ENCODE measurements at regions not wholly inside any gene's neighbourhood (a gene's known extent, or its start where the extent isn't known, plus 50 kb on each side); places are given as distances from the start of the nearest gene placed in this dataset.
A peak's percentile ranks its signal among the peaks of the same experiment; 100 is the strongest.

DNA sequence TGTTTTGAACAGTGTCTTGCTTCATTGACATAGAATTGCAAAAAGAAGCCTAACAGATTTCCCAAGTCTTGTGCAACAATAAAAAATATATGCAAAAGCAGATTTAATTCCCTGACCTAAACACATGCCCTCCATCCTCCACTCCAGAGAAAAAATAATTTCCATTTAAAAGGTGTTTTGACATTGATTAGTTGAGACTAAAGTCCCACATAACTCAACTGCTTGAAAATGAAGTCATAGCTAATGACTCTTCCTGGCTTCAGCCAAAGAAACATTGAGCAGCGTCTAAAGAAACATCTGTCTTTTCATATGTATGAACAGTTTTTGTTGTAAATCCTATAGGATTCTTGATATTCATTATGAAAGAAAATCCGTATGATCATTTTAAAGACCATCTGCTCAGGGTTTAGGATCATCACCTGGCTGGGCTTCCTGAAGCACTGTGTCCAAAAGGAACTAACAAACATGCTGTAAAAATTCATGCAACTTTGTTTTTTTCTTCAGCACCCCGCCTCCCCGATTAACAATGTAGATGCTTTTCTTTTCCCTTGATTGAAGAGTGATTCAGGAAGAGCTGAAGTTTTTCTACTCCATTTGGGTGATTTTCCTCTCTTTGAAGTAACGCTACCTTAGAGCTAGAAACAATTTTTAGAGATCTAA, 273.4 kb downstream of the HS3ST1 start:
- 72% methylated on average over 5 of the region's 5 CpGs for WGBS
- H3K4me3 ChIP-seq (ENCODE audit: low read length in 2 of 2), result no peak overlapping the region

DNA sequence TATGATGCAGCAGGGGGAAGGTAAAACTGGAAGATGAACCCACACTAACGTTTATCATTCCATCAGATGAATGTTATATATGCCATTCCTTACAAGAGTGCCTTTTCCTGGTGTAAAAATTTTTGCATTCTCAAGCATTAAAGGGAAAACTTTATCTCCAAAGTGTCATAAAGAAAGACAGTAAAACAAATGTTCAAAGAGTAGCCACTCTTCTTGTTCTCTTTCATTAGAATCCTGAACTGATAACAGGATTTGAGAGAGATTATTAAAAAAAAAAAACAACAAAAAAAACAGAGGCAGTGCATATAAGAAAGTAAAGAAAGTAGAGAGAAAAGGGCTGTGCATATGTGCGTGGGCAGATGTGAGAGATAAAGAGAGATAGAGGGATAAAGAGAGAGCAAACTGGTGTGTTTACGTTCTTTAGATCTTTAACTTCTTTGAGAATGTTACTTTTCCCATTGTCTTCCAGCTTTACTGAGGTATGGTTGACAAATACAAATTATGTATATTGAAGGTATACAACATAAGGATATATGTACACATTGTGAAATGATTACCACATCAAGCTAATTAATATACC, 275.4 kb downstream of the HS3ST1 start:
- H3K4me1 ChIP-seq (ENCODE audit: control insufficient read depth in 2 of 2, insufficient read depth in 2 of 2, low read length in 2 of 2), result peaks cover 31 to 43% of the 10 kb centered on the region in 2 donors
- H3K27ac ChIP-seq (ENCODE audit: low read depth in 1 of 2, low read length in 1 of 2), result peak overlapping the region in 1 of 2 donors; percentile 66
- WGBS, result 21% methylated on average over 3 of the region's 3 CpGs
- H3K9me3 ChIP-seq (ENCODE audit: control insufficient read depth in 2 of 2, insufficient read depth in 1 of 2, low read length in 1 of 2), result no peaks in the 10 kb centered on the region
- no peaks in the 10 kb centered on the region for H3K27me3 ChIP-seq (ENCODE audit: control insufficient read depth in 2 of 2, insufficient read depth in 1 of 2, low read length in 1 of 2)
- no peaks in the 10 kb centered on the region for H3K36me3 ChIP-seq (ENCODE audit: control insufficient read depth in 2 of 2, insufficient read depth in 2 of 2, low read length in 1 of 2)
- no peak overlapping the region for H3K4me3 ChIP-seq (ENCODE audit: low read length in 2 of 2)
- DNase-seq (ENCODE audit: low read depth in 6 of 9, low spot score in 9 of 9), result peak in 2 of 9 donors; percentile 38 to 60

More for the DNA sequence above, 273.4 kb downstream of the HS3ST1 start:
- Histone ChIP-seq H3K27me3 (ENCODE audit: control insufficient read depth in 2 of 2, insufficient read depth in 1 of 2, low read length in 1 of 2) (no peaks in the 10 kb centered on the region), H3K27ac (ENCODE audit: low read depth in 1 of 2, low read length in 1 of 2) (peak overlapping the region in 1 of 2 donors; percentile 27), H3K9me3 (ENCODE audit: control insufficient read depth in 2 of 2, insufficient read depth in 1 of 2, low read length in 1 of 2) (no peaks in the 10 kb centered on the region), H3K4me1 (ENCODE audit: control insufficient read depth in 2 of 2, insufficient read depth in 2 of 2, low read length in 2 of 2) (peaks cover 31 to 40% of the 10 kb centered on the region in 2 donors), H3K36me3 (ENCODE audit: control insufficient read depth in 2 of 2, insufficient read depth in 2 of 2, low read length in 1 of 2) (no peaks in the 10 kb centered on the region)
- DNase-seq (ENCODE audit: low read depth in 6 of 9, low spot score in 9 of 9), result peak in 1 of 9 donors; percentile 27

DNA sequence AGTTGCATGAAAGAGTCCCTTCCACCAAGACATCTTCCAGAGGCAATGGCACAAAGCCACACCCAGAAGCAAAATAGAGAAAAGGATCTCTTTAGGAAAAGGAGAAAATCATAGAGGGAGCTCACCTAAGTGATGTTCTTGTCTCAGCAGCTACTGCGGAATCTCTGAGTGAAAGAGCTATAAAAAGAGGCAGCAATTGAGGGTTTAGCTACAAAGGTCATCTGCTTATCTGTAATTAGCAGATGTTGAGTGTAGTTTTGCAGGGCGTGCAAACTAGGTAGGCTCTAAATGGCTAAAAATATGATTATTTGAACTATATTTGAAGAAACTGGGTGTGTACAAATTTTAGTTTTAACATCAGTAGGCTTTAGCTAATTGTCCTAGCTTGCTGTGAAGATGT, 276.0 kb downstream of the HS3ST1 start:
- Histone ChIP-seq H3K27ac (ENCODE audit: low read depth in 1 of 2, low read length in 1 of 2) (peak overlapping the region in 1 of 2 donors; percentile 66), H3K4me1 (ENCODE audit: control insufficient read depth in 2 of 2, insufficient read depth in 2 of 2, low read length in 2 of 2) (peaks cover 31 to 43% of the 10 kb centered on the region in 2 donors), H3K9me3 (ENCODE audit: control insufficient read depth in 2 of 2, insufficient read depth in 1 of 2, low read length in 1 of 2) (no peaks in the 10 kb centered on the region), H3K36me3 (ENCODE audit: control insufficient read depth in 2 of 2, insufficient read depth in 2 of 2, low read length in 1 of 2) (no peaks in the 10 kb centered on the region), H3K27me3 (ENCODE audit: control insufficient read depth in 2 of 2, insufficient read depth in 1 of 2, low read length in 1 of 2) (no peaks in the 10 kb centered on the region), H3K4me3 (ENCODE audit: low read length in 2 of 2) (no peak overlapping the region)
- 93% methylated on average over 2 of the region's 2 CpGs for WGBS
- peak in 1 of 9 donors; percentile 17 for DNase-seq (ENCODE audit: low read depth in 6 of 9, low spot score in 9 of 9)

DNA sequence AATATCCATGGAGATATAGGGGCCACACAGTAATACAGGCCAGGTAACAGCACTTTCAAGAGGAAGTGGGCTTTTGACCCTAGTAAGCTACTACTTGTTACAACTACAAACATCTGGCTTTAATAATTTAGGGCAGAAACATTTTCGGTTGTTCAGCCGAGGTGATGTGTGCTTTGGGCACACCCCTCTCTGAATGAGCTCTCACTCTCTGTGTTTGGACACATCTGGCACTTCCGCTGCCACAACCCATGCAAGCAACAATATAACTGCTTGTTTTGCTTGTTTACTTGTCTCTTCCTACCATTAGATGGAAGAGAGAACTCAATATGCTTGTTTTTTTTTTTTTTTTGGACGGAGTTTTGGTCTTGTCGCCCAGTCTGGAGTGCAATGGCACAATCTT, 277.2 kb downstream of the HS3ST1 start:
- WGBS, result 95% methylated on average over 5 of the region's 5 CpGs
- DNase-seq (ENCODE audit: low read depth in 6 of 9, low spot score in 9 of 9), result peak in 1 of 9 donors; percentile 15
- Histone ChIP-seq H3K9me3 (ENCODE audit: control insufficient read depth in 2 of 2, insufficient read depth in 1 of 2, low read length in 1 of 2) (no peaks in the 10 kb centered on the region), H3K27ac (ENCODE audit: low read depth in 1 of 2, low read length in 1 of 2) (peak overlapping the region in 1 of 2 donors; percentile 55), H3K4me3 (ENCODE audit: low read length in 2 of 2) (no peak overlapping the region), H3K4me1 (ENCODE audit: control insufficient read depth in 2 of 2, insufficient read depth in 2 of 2, low read length in 2 of 2) (peaks cover 28 to 43% of the 10 kb centered on the region in 2 donors), H3K36me3 (ENCODE audit: control insufficient read depth in 2 of 2, insufficient read depth in 2 of 2, low read length in 1 of 2) (no peaks in the 10 kb centered on the region), H3K27me3 (ENCODE audit: control insufficient read depth in 2 of 2, insufficient read depth in 1 of 2, low read length in 1 of 2) (no peaks in the 10 kb centered on the region)

DNA sequence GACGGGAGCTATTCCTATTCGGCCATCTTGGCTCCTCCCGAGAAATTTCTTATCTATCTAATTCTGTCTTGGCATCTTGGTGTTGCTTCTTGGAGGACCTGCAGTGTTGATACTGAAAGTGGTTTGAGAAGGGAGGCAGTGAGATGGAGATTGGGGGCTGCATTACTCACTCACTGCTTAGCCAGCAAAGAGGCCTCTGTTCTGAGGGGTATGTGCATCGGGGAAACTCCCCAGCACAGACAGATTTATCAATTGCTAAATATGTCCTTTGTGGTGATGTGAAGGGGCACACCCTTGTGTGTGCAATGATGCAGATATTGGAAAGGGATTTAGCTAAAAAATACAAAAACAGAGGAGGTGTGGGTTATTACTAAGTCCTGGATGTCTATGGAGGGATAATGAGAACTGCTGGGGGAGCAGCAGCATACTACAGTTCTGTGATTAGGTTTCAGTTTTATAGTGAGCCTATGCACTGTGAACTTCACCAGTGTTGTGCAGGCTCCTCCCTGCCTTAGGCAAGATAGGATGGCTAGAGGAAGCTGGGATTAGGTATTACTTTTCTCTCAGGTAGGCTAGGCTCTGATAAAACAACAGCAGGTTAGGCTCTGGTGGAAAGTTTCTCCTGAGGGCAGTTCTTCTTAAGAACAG, 279.0 kb downstream of the HS3ST1 start:
- WGBS, result 98% methylated on average over 4 of the region's 4 CpGs
- Histone ChIP-seq H3K27ac (ENCODE audit: low read depth in 1 of 2, low read length in 1 of 2) (peak overlapping the region in 1 of 2 donors; percentile 51), H3K36me3 (ENCODE audit: control insufficient read depth in 2 of 2, insufficient read depth in 2 of 2, low read length in 1 of 2) (no peaks in the 10 kb centered on the region), H3K4me1 (ENCODE audit: control insufficient read depth in 2 of 2, insufficient read depth in 2 of 2, low read length in 2 of 2) (peaks cover 19 to 26% of the 10 kb centered on the region in 2 donors), H3K9me3 (ENCODE audit: control insufficient read depth in 2 of 2, insufficient read depth in 1 of 2, low read length in 1 of 2) (no peaks in the 10 kb centered on the region), H3K27me3 (ENCODE audit: control insufficient read depth in 2 of 2, insufficient read depth in 1 of 2, low read length in 1 of 2) (no peaks in the 10 kb centered on the region), H3K4me3 (ENCODE audit: low read length in 2 of 2) (no peak overlapping the region)
- no peak for DNase-seq (ENCODE audit: low read depth in 6 of 9, low spot score in 9 of 9)

DNA sequence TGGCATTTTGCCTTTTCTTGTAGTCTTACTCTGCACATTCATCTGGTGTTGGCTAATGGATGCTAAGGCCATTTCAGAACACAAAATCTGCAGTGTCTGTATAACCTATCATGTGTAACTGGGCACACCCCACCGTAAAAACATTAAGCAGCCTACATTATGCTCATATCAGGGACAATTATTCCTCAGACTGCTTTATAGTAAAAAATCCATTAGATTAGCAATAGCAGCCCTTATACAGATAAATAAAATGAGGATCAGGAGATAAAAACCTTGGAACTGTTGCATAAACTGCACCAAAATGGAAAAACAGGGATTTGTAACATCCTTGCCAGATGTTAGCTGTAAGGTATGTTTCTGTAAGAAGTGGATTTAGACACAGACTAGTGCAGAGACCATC, 288.8 kb downstream of the HS3ST1 start:
- Histone ChIP-seq H3K9me3 (ENCODE audit: control insufficient read depth in 2 of 2, insufficient read depth in 1 of 2, low read length in 1 of 2) (no peaks in the 10 kb centered on the region), H3K36me3 (ENCODE audit: control insufficient read depth in 2 of 2, insufficient read depth in 2 of 2, low read length in 1 of 2) (no peaks in the 10 kb centered on the region), H3K4me3 (ENCODE audit: low read length in 2 of 2) (no peak overlapping the region), H3K4me1 (ENCODE audit: control insufficient read depth in 2 of 2, insufficient read depth in 2 of 2, low read length in 2 of 2) (peaks cover 2 to 3% of the 10 kb centered on the region in 2 donors), H3K27ac (ENCODE audit: low read depth in 1 of 2, low read length in 1 of 2) (no peak overlapping the region), H3K27me3 (ENCODE audit: control insufficient read depth in 2 of 2, insufficient read depth in 1 of 2, low read length in 1 of 2) (no peaks in the 10 kb centered on the region)
- DNase-seq (ENCODE audit: low read depth in 6 of 9, low spot score in 9 of 9), result no peak
- WGBS, result 97% methylated on average over 1 of the region's 1 CpG

DNA sequence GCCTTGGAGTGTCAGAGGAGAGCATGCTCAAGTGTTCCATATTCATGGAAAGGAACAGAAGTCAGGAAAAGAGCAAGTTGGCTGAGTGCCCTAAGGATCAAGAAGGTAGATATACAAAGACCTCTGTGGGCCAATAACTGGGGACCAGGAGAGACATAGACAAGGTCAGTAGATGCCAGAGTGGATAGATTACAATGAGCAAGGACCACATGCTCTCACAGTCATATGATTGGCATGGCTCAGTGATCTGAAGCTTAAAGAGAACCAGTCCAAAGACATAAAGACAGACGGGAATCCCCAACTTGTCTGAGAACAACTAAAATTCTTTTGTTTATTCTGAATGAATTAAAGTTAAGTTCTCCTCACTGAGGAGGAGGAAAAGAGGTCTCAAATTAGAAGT, 289.7 kb downstream of the HS3ST1 start:
- Histone ChIP-seq H3K27ac (ENCODE audit: low read depth in 1 of 2, low read length in 1 of 2) (no peak overlapping the region), H3K9me3 (ENCODE audit: control insufficient read depth in 2 of 2, insufficient read depth in 1 of 2, low read length in 1 of 2) (no peaks in the 10 kb centered on the region), H3K36me3 (ENCODE audit: control insufficient read depth in 2 of 2, insufficient read depth in 2 of 2, low read length in 1 of 2) (no peaks in the 10 kb centered on the region), H3K27me3 (ENCODE audit: control insufficient read depth in 2 of 2, insufficient read depth in 1 of 2, low read length in 1 of 2) (no peaks in the 10 kb centered on the region), H3K4me1 (ENCODE audit: control insufficient read depth in 2 of 2, insufficient read depth in 2 of 2, low read length in 2 of 2) (peaks cover 2 to 6% of the 10 kb centered on the region in 2 donors), H3K4me3 (ENCODE audit: low read length in 2 of 2) (no peak overlapping the region)
- 98% methylated on average over 1 of the region's 1 CpG for WGBS
- no peak for DNase-seq (ENCODE audit: low read depth in 6 of 9, low spot score in 9 of 9)

DNA sequence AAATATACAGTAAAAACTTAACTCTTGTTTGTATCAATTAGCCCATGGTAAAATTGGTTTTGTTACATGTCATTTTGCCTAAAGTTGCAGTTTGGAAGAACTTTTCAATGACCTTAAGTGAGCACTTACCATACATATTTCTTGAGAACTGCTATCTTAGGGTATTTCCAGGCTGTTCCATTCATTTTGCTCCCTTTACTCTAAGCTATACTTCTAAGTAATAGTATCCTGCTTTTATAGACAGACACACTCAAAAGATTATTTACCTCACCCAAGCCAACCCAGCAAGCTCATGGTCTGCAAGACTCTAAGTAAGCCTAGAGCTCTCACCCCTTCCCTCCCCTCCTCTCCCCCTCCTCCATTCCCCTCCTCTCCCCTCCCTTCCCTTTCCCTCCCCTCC, 294.0 kb downstream of the HS3ST1 start:
- no peaks in the 10 kb centered on the region for H3K36me3 ChIP-seq (ENCODE audit: control insufficient read depth in 2 of 2, insufficient read depth in 2 of 2, low read length in 1 of 2)

DNA sequence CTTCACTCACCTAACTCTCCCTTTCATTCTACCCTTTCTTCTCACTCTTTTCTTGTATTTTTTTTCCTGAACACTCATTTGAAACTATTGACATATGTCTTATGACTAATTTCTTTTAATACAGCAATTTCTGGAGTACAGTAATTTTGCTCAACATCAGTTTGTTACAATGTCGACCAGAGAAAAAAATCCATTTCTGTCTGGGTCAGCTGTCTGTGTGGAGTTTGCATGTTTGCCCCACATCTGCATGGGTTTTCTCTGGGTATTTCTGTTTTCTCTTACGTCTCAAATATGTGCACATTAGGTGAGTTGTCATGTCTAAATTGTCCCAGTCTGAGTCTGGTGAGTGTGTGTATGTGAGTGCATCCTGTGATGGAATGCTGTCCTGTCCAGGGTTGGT, 294.8 kb downstream of the HS3ST1 start:
- Histone ChIP-seq H3K4me1 (ENCODE audit: control insufficient read depth in 2 of 2, insufficient read depth in 2 of 2, low read length in 2 of 2) (peaks cover 2 to 12% of the 10 kb centered on the region in 2 donors), H3K27ac (ENCODE audit: low read depth in 1 of 2, low read length in 1 of 2) (no peak overlapping the region), H3K36me3 (ENCODE audit: control insufficient read depth in 2 of 2, insufficient read depth in 2 of 2, low read length in 1 of 2) (no peaks in the 10 kb centered on the region), H3K9me3 (ENCODE audit: control insufficient read depth in 2 of 2, insufficient read depth in 1 of 2, low read length in 1 of 2) (peaks cover 0 to 4% of the 10 kb centered on the region in 2 donors), H3K27me3 (ENCODE audit: control insufficient read depth in 2 of 2, insufficient read depth in 1 of 2, low read length in 1 of 2) (no peaks in the 10 kb centered on the region), H3K4me3 (ENCODE audit: low read length in 2 of 2) (no peak overlapping the region)
- WGBS, result 94% methylated on average over 2 of the region's 2 CpGs
- no peak for DNase-seq (ENCODE audit: low read depth in 6 of 9, low spot score in 9 of 9)

More for the DNA sequence above, 294.0 kb downstream of the HS3ST1 start:
- H3K4me1 ChIP-seq (ENCODE audit: control insufficient read depth in 2 of 2, insufficient read depth in 2 of 2, low read length in 2 of 2), result peaks cover 2 to 12% of the 10 kb centered on the region in 2 donors
- no peak for DNase-seq (ENCODE audit: low read depth in 6 of 9, low spot score in 9 of 9)
- H3K27me3 ChIP-seq (ENCODE audit: control insufficient read depth in 2 of 2, insufficient read depth in 1 of 2, low read length in 1 of 2), result no peaks in the 10 kb centered on the region
- peaks cover 0 to 4% of the 10 kb centered on the region in 2 donors for H3K9me3 ChIP-seq (ENCODE audit: control insufficient read depth in 2 of 2, insufficient read depth in 1 of 2, low read length in 1 of 2)
- H3K27ac ChIP-seq (ENCODE audit: low read depth in 1 of 2, low read length in 1 of 2), result no peak overlapping the region
- H3K4me3 ChIP-seq (ENCODE audit: low read length in 2 of 2), result no peak overlapping the region

All from thymus (tissue), 11 donors.